B cell (primary cell): ENCODE measurements at regions not wholly inside any gene's neighbourhood (a gene's known extent, or its start where the extent isn't known, plus 50 kb on each side); places are given as distances from the start of the nearest gene placed in this dataset.

ENCODE experiments used
- CTCF ChIP-seq: fragments of 200-600 bp; IDR thresholded peaks from one replicate; pipeline ENCODE4 v1.8.0; 2022; ENCODE audit warnings: antibody characterized with exemption, mild to moderate bottlenecking
- EZH2 ChIP-seq: IDR thresholded peaks from 2 replicates; pipeline ENCODE4 v1.6.1; 2012; ENCODE audit warnings: borderline replicate concordance, low read depth, mild to moderate bottlenecking, moderate library complexity, low read length; ENCODE audit not compliant: insufficient read depth, poor library complexity, severe bottlenecking

GRCh38 chr11:70627219-70627618 lies 228.9 kb downstream of the CTTN start:
- TF ChIP-seq EZH2: no peak
- TF ChIP-seq CTCF: no peak
